H1 (cell line): ENCODE measurements at regions not wholly inside any gene's neighbourhood (a gene's known extent, or its start where the extent isn't known, plus 50 kb on each side); places are given as distances from the start of the nearest gene placed in this dataset.

ENCODE experiments used
- CTCF ChIA-PET: fragments of 300-600 bp; sonication (Branson Sonifier 250); formaldehyde crosslinking; loops from one replicate; lab custom pipeline; 2021; ENCODE audit not compliant: partially characterized antibody; lab: Charles Lee
- POLR2A ChIA-PET: fragments of 300-600 bp; sonication (Branson Sonifier 250); formaldehyde crosslinking; loops from one replicate; lab custom pipeline; 2021; ENCODE audit warnings: inconsistent platforms; ENCODE audit not compliant: partially characterized antibody; lab: Charles Lee
- DNase-seq, 2 experiments: peaks; one replicate each; pipeline versions ENCODE4 v3.0.0 to v3.0.0-alpha.2; 2010 to 2022; ENCODE audit warnings: low spot score in 2 of 2, low read depth in 1 of 2, mixed read lengths in 1 of 2
- FAIRE-seq: peaks from 2 replicates; lab custom pipeline; 2011; peaks lifted over from hg19 to GRCh38; lab: Jason Lieb, UNC
- H2AFZ ChIP-seq: 2 replicates; pipeline ENCODE4 v1.8.1; 2012; ENCODE audit warnings: low read length, inconsistent platforms
- H2AK5ac ChIP-seq: 2 replicates; pipeline ENCODE4 v1.6.1; 2013; ENCODE audit warnings: low read depth, low read length
- H2BK120ac ChIP-seq: replicated peaks from 2 replicates; pipeline ENCODE3; 2013; ENCODE audit warnings: low read depth, low read length, inconsistent platforms
- H2BK12ac ChIP-seq: 2 replicates; pipeline ENCODE4 v1.6.1; 2013; ENCODE audit warnings: low read depth, low read length
- H2BK15ac ChIP-seq: 2 replicates; pipeline ENCODE4 v1.6.1; 2013; ENCODE audit warnings: low read length
- H2BK20ac ChIP-seq: 2 replicates; pipeline ENCODE4 v1.6.1; 2013; ENCODE audit warnings: low read length
- H2BK5ac ChIP-seq: 2 replicates; pipeline ENCODE4 v1.6.1; 2013; ENCODE audit warnings: low read depth, low read length
- H3K14ac ChIP-seq: 2 replicates; pipeline ENCODE4 v1.6.1; 2013; ENCODE audit warnings: inconsistent platforms; ENCODE audit not compliant: insufficient read length
- H3K18ac ChIP-seq: 2 replicates; pipeline ENCODE4 v1.6.1; 2013; ENCODE audit warnings: low read length; ENCODE audit errors: extremely low read depth
- H3K23ac ChIP-seq: 2 replicates; pipeline ENCODE4 v1.6.1; 2013; ENCODE audit warnings: inconsistent platforms; ENCODE audit not compliant: insufficient read length
- H3K23me2 ChIP-seq: 2 replicates; pipeline ENCODE4 v1.6.1; 2013; ENCODE audit warnings: low read depth, low read length
- H3K27ac ChIP-seq: 2 replicates; pipeline ENCODE4 v1.6.1; 2011; ENCODE audit warnings: low read depth, low read length, inconsistent platforms
- H3K27me3 ChIP-seq, 4 experiments: replicated peaks in 1 of 4; 1 replicate in 1 of 4; 2 replicates in 3 of 4; pipeline versions ENCODE4 v1.6.1 to v1.8.1; 2011 to 2013; ENCODE audit warnings: low read length in 3 of 4, mild to moderate bottlenecking in 3 of 4, inconsistent platforms in 2 of 4, mixed read lengths in 2 of 4, moderate library complexity in 1 of 4; ENCODE audit not compliant: control insufficient read depth in 3 of 4, insufficient read depth in 3 of 4; ENCODE audit errors: extremely low read depth in 1 of 4
- H3K36me3 ChIP-seq, 4 experiments: 2 replicates each; pipeline versions ENCODE4 v1.6.1 to v1.8.1; 2011 to 2013; ENCODE audit warnings: mild to moderate bottlenecking in 4 of 4, low read length in 3 of 4, moderate library complexity in 2 of 4, control low read depth in 1 of 4, inconsistent platforms in 1 of 4; ENCODE audit not compliant: insufficient read depth in 4 of 4, control insufficient read depth in 2 of 4
- H3K4ac ChIP-seq: replicated peaks from 2 replicates; pipeline ENCODE3; 2013; ENCODE audit warnings: low read length, low read depth, mixed read lengths, inconsistent platforms; ENCODE audit not compliant: insufficient read length
- H3K4me1 ChIP-seq, 4 experiments: replicated peaks in 1 of 4; 1 replicate in 1 of 4; 2 replicates in 3 of 4; pipeline versions ENCODE4 v1.6.1 to v1.8.1; 2011 to 2013; ENCODE audit warnings: low read length in 3 of 4, inconsistent platforms in 2 of 4, mixed read lengths in 1 of 4; ENCODE audit not compliant: insufficient read depth in 4 of 4, control insufficient read depth in 3 of 4
- H3K4me2 ChIP-seq, 2 experiments: 2 replicates each; pipeline versions ENCODE4 v1.6.1 to v1.8.1; 2011 to 2013; ENCODE audit warnings: low read depth in 2 of 2, low read length in 2 of 2, control low read depth in 1 of 2, inconsistent platforms in 1 of 2, mild to moderate bottlenecking in 1 of 2; ENCODE audit not compliant: insufficient read depth in 1 of 2
- H3K4me3 ChIP-seq, 4 experiments: fragments of 200-600, 300-600 bp in 1 of 4; sonication (generic), shearing (Covaris generic), sonication (Bioruptor Twin) in 1 of 4; 2 replicates each; pipeline versions ENCODE4 v1.5.1 to v1.8.1; 2011 to 2016; ENCODE audit warnings: low read length in 4 of 4, low read depth in 3 of 4, control low read depth in 2 of 4, inconsistent platforms in 2 of 4, mild to moderate bottlenecking in 2 of 4, mixed read lengths in 1 of 4, moderate library complexity in 1 of 4; ENCODE audit not compliant: insufficient read depth in 2 of 4; ENCODE audit errors: extremely low read depth in 1 of 4
- H3K56ac ChIP-seq: replicated peaks from 2 replicates; pipeline ENCODE3; 2013; ENCODE audit warnings: low read depth, mild to moderate bottlenecking, mixed read lengths, low read length, inconsistent platforms; ENCODE audit not compliant: insufficient read length
- H3K79me1 ChIP-seq: 2 replicates; pipeline ENCODE4 v1.6.1; 2013; ENCODE audit warnings: low read depth, low read length, control low read depth
- H3K79me2 ChIP-seq, 2 experiments: 2 replicates each; pipeline versions ENCODE4 v1.6.1 to v1.8.1; 2012 to 2013; ENCODE audit warnings: low read length in 2 of 2, mild to moderate bottlenecking in 2 of 2, inconsistent platforms in 1 of 2; ENCODE audit not compliant: insufficient read depth in 2 of 2, control insufficient read depth in 1 of 2
- H3K9ac ChIP-seq, 4 experiments: replicated peaks in 1 of 4; 1 replicate in 1 of 4; 2 replicates in 3 of 4; pipeline versions ENCODE4 v1.6.1 to v1.8.1; 2011 to 2013; ENCODE audit warnings: low read depth in 3 of 4, low read length in 3 of 4, control low read depth in 2 of 4, mild to moderate bottlenecking in 2 of 4, moderate library complexity in 2 of 4, inconsistent platforms in 1 of 4; ENCODE audit errors: extremely low read depth in 1 of 4
- H3K9me3 ChIP-seq, 2 experiments: 2 replicates each; pipeline versions ENCODE4 v1.6.1 to v1.8.1; 2012 to 2013; ENCODE audit warnings: mild to moderate bottlenecking in 2 of 2, moderate library complexity in 2 of 2, control low read depth in 1 of 2, inconsistent platforms in 1 of 2, low read depth in 1 of 2, low read length in 1 of 2, mixed read lengths in 1 of 2; ENCODE audit not compliant: insufficient read depth in 2 of 2
- H4K20me1 ChIP-seq, 2 experiments: replicated peaks in 1 of 2; 2 replicates each; pipeline versions ENCODE3 to v1.8.1; 2011 to 2013; ENCODE audit warnings: inconsistent platforms in 2 of 2, low read length in 2 of 2, mild to moderate bottlenecking in 1 of 2; ENCODE audit not compliant: insufficient read depth in 2 of 2, control insufficient read depth in 1 of 2
- H4K5ac ChIP-seq: 2 replicates; pipeline ENCODE4 v1.6.1; 2013; ENCODE audit warnings: low read length, low read depth, mixed read lengths, inconsistent platforms; ENCODE audit not compliant: insufficient read length
- H4K8ac ChIP-seq: 2 replicates; pipeline ENCODE4 v1.8.0; 2013; ENCODE audit warnings: mild to moderate bottlenecking, moderate library complexity, low read length, inconsistent platforms; ENCODE audit not compliant: insufficient read depth; ENCODE audit errors: extremely low read depth
- H4K91ac ChIP-seq: replicated peaks from 2 replicates; pipeline ENCODE3; 2013; ENCODE audit warnings: low read length, mixed read lengths, inconsistent platforms; ENCODE audit not compliant: insufficient read length
- KDM4A ChIP-seq: IDR thresholded peaks from one replicate; pipeline ENCODE4 v1.7.1; 2012; ENCODE audit warnings: low read depth, mild to moderate bottlenecking, moderate library complexity, low read length, inconsistent platforms; ENCODE audit not compliant: severe bottlenecking
- SIRT6 ChIP-seq: IDR thresholded peaks from one replicate; pipeline ENCODE4 v1.7.1; 2012; ENCODE audit warnings: low read length, inconsistent platforms
- WGBS, 2 experiments: shearing (Covaris generic) in 1 of 2; methylation state at CpG; one replicate each; pipeline versions ENCODE4 v1.1.6 to v1.1.7; 2013 to 2015; ENCODE audit warnings: low lambda C conversion rate in 2 of 2, mixed read lengths in 2 of 2, inconsistent platforms in 1 of 2, low coverage in 1 of 2, missing lambda C conversion rate in 1 of 2; ENCODE audit not compliant: insufficient replicate concordance in 2 of 2, insufficient coverage in 1 of 2, insufficient read length in 1 of 2; ENCODE audit errors: extremely low coverage in 1 of 2, missing lambda C conversion rate in 1 of 2; 5-methylcytosine and 5-hydroxymethylcytosine counted together

DNA sequence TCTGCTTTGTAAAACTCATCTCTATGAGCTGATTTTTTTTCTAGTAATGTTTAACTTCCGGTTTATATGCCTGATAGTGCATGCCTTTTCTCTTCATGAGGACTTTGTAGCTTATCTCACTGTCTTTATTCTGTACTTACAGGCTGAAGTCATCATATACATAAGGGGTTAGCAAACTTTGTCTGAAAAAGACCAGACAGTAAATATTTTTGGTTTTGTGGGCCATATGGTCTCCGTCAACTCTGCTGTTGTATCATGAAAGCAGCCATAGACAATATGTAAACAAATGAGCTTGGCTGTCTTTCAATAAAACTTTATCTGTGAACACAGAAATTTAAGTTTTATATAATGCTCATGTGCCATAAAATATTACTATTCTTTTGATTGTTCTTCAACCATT is 172.1 kb downstream of the GXYLT1 start:
- Histone ChIP-seq H3K27ac (no peak overlapping the region), H3K18ac (no peak overlapping the region), H3K36me3 (no peaks in the 10 kb centered on the region), H3K23me2 (no peaks in the 10 kb centered on the region), H3K27me3 (no peaks in the 10 kb centered on the region), H3K4ac (no peak overlapping the region), H2BK20ac (no peak overlapping the region), H3K79me1 (no peaks in the 10 kb centered on the region), H4K91ac (no peak overlapping the region), H3K9ac (no peak overlapping the region), H4K5ac (no peak overlapping the region), H3K4me1 (peaks cover 1 to 9% (median 3%) of the 10 kb centered on the region in 4 experiments; a peak in 4 of 7 replicates), H3K4me2 (no peak overlapping the region), H3K56ac (no peak overlapping the region), H3K14ac (no peak overlapping the region), H2BK5ac (no peak overlapping the region), H4K8ac (no peak overlapping the region), H2AFZ (no peak overlapping the region), H3K4me3 (no peak overlapping the region), H3K9me3 (no peaks in the 10 kb centered on the region), H2BK120ac (no peak overlapping the region), H3K79me2 (no peaks in the 10 kb centered on the region), H2AK5ac (no peak overlapping the region), H2BK12ac (no peak overlapping the region), H4K20me1 (no peaks in the 10 kb centered on the region), H3K23ac (no peak overlapping the region), H2BK15ac (no peak overlapping the region)
- ChIA-PET POLR2A (no interaction called here), CTCF (interaction anchor here (0.5 to 1.3 kb wide), 4 partner anchors 15 to 695 kb away, joined by 3 to 5 read pairs (median 3); no protein-coding TSS in a partner anchor)
- TF ChIP-seq KDM4A (no peak), SIRT6 (no peak)
- 92% methylated on average over 2 of the region's 2 CpGs; no CpG with 5 or more reads in 1 of the 2 experiments for whole genome bisulfite sequencing, 2 experiments
- DNase-seq (no peak), FAIRE-seq (no peak)
